SU-DHL-6 (cell line): ENCODE measurements at regions not wholly inside any gene's neighbourhood (a gene's known extent, or its start where the extent isn't known, plus 50 kb on each side); places are given as distances from the start of the nearest gene placed in this dataset.

Experiments used
- H2AFZ ChIP-seq: fragments of 200-600 bp; sonication (generic); 2 replicates; pipeline ENCODE4 v1.6.1; 2014; ENCODE audit warnings: low read depth, mild to moderate bottlenecking, moderate library complexity, mixed read lengths, antibody characterized with exemption, low read length; ENCODE audit not compliant: severe bottlenecking
- H3F3A ChIP-seq: fragments of 200-600 bp; shearing (Covaris generic); 2 replicates; pipeline ENCODE4 v1.6.0; 2016; ENCODE audit warnings: antibody characterized with exemption, mild to moderate bottlenecking; ENCODE audit not compliant: insufficient read depth
- H3K27ac ChIP-seq: fragments of 200-600 bp; sonication (generic); 2 replicates; pipeline ENCODE4 v1.5.1; 2016; ENCODE audit warnings: low read depth, mild to moderate bottlenecking, low read length, moderate library complexity, mixed read lengths
- H3K27me3 ChIP-seq: fragments of 200-600 bp; sonication (generic), shearing (Covaris generic); 2 replicates; pipeline ENCODE4 v1.6.0; 2014; ENCODE audit warnings: mild to moderate bottlenecking, low read length
- H3K36me3 ChIP-seq: fragments of 200-600 bp; sonication (generic); 2 replicates; pipeline ENCODE4 v1.6.1; 2014; ENCODE audit warnings: mild to moderate bottlenecking, low read length, mixed read lengths
- H3K4me2 ChIP-seq: fragments of 300-600, 200-600 bp; shearing (Covaris generic), sonication (generic); 2 replicates; pipeline ENCODE4 v1.6.0; 2014; ENCODE audit warnings: low read length, low read depth, mild to moderate bottlenecking; ENCODE audit not compliant: poor library complexity, severe bottlenecking
- H3K4me3 ChIP-seq: fragments of 200-600 bp; sonication (generic); 2 replicates; pipeline ENCODE4 v1.5.1; 2014; ENCODE audit warnings: antibody characterized with exemption, low read length, mild to moderate bottlenecking, mixed read lengths; ENCODE audit not compliant: insufficient read depth, poor library complexity, severe bottlenecking
- H3K79me2 ChIP-seq: fragments of 200-600 bp; sonication (generic); 2 replicates; pipeline ENCODE4 v1.6.1; 2014; ENCODE audit warnings: mild to moderate bottlenecking, low read length, moderate library complexity; ENCODE audit not compliant: insufficient read depth
- H3K9ac ChIP-seq: fragments of 200-600 bp; sonication (generic); 2 replicates; pipeline ENCODE4 v1.7.0; 2014; ENCODE audit warnings: mild to moderate bottlenecking, low read length
- H3K9me2 ChIP-seq: fragments of 200-600 bp; sonication (generic); replicated peaks from 2 replicates; pipeline ENCODE4 v1.6.1; 2014; ENCODE audit warnings: low read length; ENCODE audit not compliant: insufficient read depth
- H3K9me3 ChIP-seq: fragments of 200-600 bp; sonication (generic); 2 replicates; pipeline ENCODE4 v1.6.1; 2014; ENCODE audit warnings: low read length, mixed read lengths; ENCODE audit not compliant: insufficient read depth
- H4K20me1 ChIP-seq: fragments of 200-600 bp; sonication (generic); 2 replicates; pipeline ENCODE4 v1.6.1; 2014; ENCODE audit warnings: low read depth, mild to moderate bottlenecking, antibody characterized with exemption, low read length, moderate library complexity, mixed read lengths
- EZH2phosphoT487 ChIP-seq: fragments of 200-600 bp; sonication (generic), shearing (Covaris generic); conservative IDR thresholded peaks from 2 replicates; pipeline ENCODE4 v1.6.1; 2018; ENCODE audit warnings: mild to moderate bottlenecking, antibody characterized with exemption, low read length, moderate library complexity, mixed read lengths
- TF ChIP-seq, protein P1 (sequence below): fragments of 200-600 bp; sonication (generic); IDR thresholded peaks from one replicate; pipeline ENCODE4 v1.5.1; 2017; ENCODE audit warnings: antibody characterized with exemption, mild to moderate bottlenecking, low read length, moderate library complexity; ENCODE audit not compliant: insufficient read depth, poor library complexity, severe bottlenecking

DNA sequence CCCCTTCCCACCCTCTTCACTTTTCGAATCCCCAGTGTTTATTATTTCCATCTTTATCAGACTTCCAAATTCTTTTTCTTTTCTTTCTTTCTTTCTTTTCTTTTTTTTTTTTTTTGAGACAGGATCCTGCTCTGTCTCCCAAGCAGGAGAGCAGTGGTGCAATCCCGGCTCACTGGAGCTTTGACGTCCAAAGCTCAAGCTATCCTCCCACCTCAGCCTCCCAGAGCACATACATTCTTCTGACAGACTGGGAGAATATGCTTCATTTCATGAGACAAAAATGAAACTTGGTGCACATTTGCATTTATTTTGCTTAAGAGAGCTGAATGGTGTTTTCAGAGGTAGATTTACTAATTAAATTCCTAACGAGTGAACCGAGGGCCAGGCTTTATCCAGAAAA lies 80.1 kb upstream of the FZD8 start:
- no peak overlapping the region for H3K9ac ChIP-seq

DNA sequence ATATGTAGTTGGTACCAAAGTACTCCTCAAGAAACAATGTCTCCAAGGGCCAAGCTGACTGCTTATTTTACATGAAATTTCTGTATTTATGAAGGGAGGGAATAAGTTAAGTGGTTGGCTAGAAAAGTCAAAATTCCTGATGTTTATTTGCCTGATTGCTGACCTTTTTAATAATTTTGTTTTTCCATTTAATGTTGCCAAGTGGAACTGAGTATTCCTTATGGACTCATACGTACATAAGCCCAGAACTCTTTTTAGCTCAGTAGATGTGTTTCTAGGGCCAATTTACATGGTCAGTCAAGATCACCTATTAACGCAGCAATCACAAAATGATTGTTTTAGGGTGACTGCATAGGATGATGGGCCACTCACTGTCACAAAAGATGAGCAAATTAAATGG lies 78.3 kb upstream of the FZD8 start:
- no peak for TF ChIP-seq EZH2phosphoT487
- TF ChIP-seq, protein P1, sequence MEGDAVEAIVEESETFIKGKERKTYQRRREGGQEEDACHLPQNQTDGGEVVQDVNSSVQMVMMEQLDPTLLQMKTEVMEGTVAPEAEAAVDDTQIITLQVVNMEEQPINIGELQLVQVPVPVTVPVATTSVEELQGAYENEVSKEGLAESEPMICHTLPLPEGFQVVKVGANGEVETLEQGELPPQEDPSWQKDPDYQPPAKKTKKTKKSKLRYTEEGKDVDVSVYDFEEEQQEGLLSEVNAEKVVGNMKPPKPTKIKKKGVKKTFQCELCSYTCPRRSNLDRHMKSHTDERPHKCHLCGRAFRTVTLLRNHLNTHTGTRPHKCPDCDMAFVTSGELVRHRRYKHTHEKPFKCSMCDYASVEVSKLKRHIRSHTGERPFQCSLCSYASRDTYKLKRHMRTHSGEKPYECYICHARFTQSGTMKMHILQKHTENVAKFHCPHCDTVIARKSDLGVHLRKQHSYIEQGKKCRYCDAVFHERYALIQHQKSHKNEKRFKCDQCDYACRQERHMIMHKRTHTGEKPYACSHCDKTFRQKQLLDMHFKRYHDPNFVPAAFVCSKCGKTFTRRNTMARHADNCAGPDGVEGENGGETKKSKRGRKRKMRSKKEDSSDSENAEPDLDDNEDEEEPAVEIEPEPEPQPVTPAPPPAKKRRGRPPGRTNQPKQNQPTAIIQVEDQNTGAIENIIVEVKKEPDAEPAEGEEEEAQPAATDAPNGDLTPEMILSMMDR, result no peak
- Histone ChIP-seq H4K20me1 (no peaks in the 10 kb centered on the region), H3K9me3 (no peaks in the 10 kb centered on the region)

More for the DNA sequence above, 80.1 kb upstream of the FZD8 start:
- no peak overlapping the region for H3K4me3 ChIP-seq
- H3K27ac ChIP-seq, result no peak overlapping the region
- H3K4me2 ChIP-seq, result no peak overlapping the region
- H3F3A ChIP-seq, result no peaks in the 10 kb centered on the region
- H2AFZ ChIP-seq, result no peak overlapping the region
- H3K36me3 ChIP-seq, result no peaks in the 10 kb centered on the region
- no peaks in the 10 kb centered on the region for H4K20me1 ChIP-seq
- TF ChIP-seq, protein P1, result no peak
- no peak for TF ChIP-seq EZH2phosphoT487
- no peaks in the 10 kb centered on the region for H3K9me3 ChIP-seq
- H3K79me2 ChIP-seq, result no peaks in the 10 kb centered on the region
- no peaks in the 10 kb centered on the region; the same call in 1 of the 2 replicates for H3K27me3 ChIP-seq
- H3K9me2 ChIP-seq, result no peaks in the 10 kb centered on the region

DNA sequence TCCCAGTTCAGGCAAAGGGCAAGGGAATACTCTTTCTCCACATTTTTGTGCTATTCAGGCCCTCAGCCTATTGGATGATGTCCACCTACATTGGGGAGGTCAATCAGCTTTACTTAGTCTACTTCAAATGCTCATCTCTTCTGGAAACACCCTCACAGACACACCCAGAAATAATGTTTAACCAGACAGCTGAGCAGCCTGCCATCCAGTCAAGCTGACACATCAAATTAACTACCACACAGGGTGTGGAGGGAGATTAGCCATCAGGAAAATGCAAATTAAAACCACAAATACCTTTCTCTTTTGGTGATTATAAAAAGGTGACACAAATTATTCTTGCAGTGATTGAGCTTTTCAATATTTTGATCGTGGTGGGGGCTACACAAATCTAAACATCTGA lies 74.7 kb upstream of the FZD8 start:
- Histone ChIP-seq H3K36me3 (no peaks in the 10 kb centered on the region), H2AFZ (no peak overlapping the region), H3K79me2 (no peaks in the 10 kb centered on the region), H4K20me1 (no peaks in the 10 kb centered on the region), H3K27ac (no peak overlapping the region), H3K4me2 (no peak overlapping the region), H3F3A (no peaks in the 10 kb centered on the region), H3K9ac (no peak overlapping the region), H3K27me3 (no peaks in the 10 kb centered on the region; the same call in 1 of the 2 replicates), H3K9me3 (no peaks in the 10 kb centered on the region), H3K4me3 (no peak overlapping the region), H3K9me2 (no peaks in the 10 kb centered on the region)
- TF ChIP-seq, protein P1, result no peak
- TF ChIP-seq EZH2phosphoT487, result no peak

More for the DNA sequence above, 78.3 kb upstream of the FZD8 start:
- Histone ChIP-seq H2AFZ (no peak overlapping the region), H3K4me2 (no peak overlapping the region), H3K36me3 (no peaks in the 10 kb centered on the region), H3K27ac (no peak overlapping the region), H3K9me2 (no peaks in the 10 kb centered on the region), H3K4me3 (no peak overlapping the region), H3F3A (no peaks in the 10 kb centered on the region), H3K79me2 (no peaks in the 10 kb centered on the region), H3K9ac (no peak overlapping the region), H3K27me3 (no peaks in the 10 kb centered on the region; the same call in 1 of the 2 replicates)
